ENCODE measurements at regions not wholly inside any gene's neighbourhood (a gene's known extent, or its start where the extent isn't known, plus 50 kb on each side); places are given as distances from the start of the nearest gene placed in this dataset.

GRCh38 chr1:232471250-232471649 lies 158.7 kb downstream of the SIPA1L2 start:
- Histone ChIP-seq H3K9ac (ENCODE audit: low read length) (no peak overlapping the region), H4K20me1 (ENCODE audit: insufficient read depth) (no peaks in the 10 kb centered on the region), H3K79me2 (replicated peaks; ENCODE audit: insufficient read depth, low read length) (no peaks in the 10 kb centered on the region), H3K36me3 (ENCODE audit: insufficient read depth, low read length) (no peaks in the 10 kb centered on the region), H3K4me2 (ENCODE audit: low read length) (no peak overlapping the region), H2AFZ (ENCODE audit: low read depth, low read length) (no peak overlapping the region), H3K27ac (ENCODE audit: low read length) (no peak overlapping the region), H3K4me3 (ENCODE audit: low read length) (no peak overlapping the region), H3K9me2 (ENCODE audit: insufficient read depth, low read length) (no peaks in the 10 kb centered on the region), H3K9me3 (ENCODE audit: low read length) (no peaks in the 10 kb centered on the region), H3F3A (ENCODE audit: insufficient read depth, low read length, poor library complexity, severe bottlenecking) (no peaks in the 10 kb centered on the region), H3K27me3 (ENCODE audit: insufficient read depth, low read depth, low read length) (no peaks in the 10 kb centered on the region)
- no peak for TF ChIP-seq CTCF (IDR thresholded peaks at IDR 0.05; ENCODE audit: poor library complexity, severe bottlenecking)

- no peak overlapping the region for H3K4me2 ChIP-seq (ENCODE audit: low read length)
- no peaks in the 10 kb centered on the region for H3F3A ChIP-seq (ENCODE audit: insufficient read depth, low read length, poor library complexity, severe bottlenecking)
- no peaks in the 10 kb centered on the region for H3K27me3 ChIP-seq (ENCODE audit: insufficient read depth, low read depth, low read length)
- H3K9me2 ChIP-seq (ENCODE audit: insufficient read depth, low read length) = no peaks in the 10 kb centered on the region
- TF ChIP-seq MXI1 (conservative IDR thresholded peaks at IDR 0.05; ENCODE audit: poor library complexity, severe bottlenecking) = no peak
- no peak for TF ChIP-seq CTCF (IDR thresholded peaks at IDR 0.05; ENCODE audit: poor library complexity, severe bottlenecking)
- TF ChIP-seq RAD21 (conservative IDR thresholded peaks at IDR 0.05) = no peak
- TF ChIP-seq REST (IDR thresholded peaks at IDR 0.05; ENCODE audit: borderline replicate concordance) = no peak
- no peak for TF ChIP-seq EZH2 (IDR thresholded peaks at IDR 0.05; ENCODE audit: borderline replicate concordance, insufficient read depth, low read length, poor library complexity, severe bottlenecking)
- H3K36me3 ChIP-seq (ENCODE audit: insufficient read depth, low read length) = no peaks in the 10 kb centered on the region
- H2AFZ ChIP-seq (ENCODE audit: low read depth, low read length) = no peak overlapping the region
- H3K9me3 ChIP-seq (ENCODE audit: low read length) = no peaks in the 10 kb centered on the region
- no peak overlapping the region for H3K9ac ChIP-seq (ENCODE audit: low read length)
- H4K20me1 ChIP-seq (ENCODE audit: insufficient read depth) = no peaks in the 10 kb centered on the region
- H3K4me3 ChIP-seq (ENCODE audit: low read length) = no peak overlapping the region
- H3K27ac ChIP-seq (ENCODE audit: low read length) = no peak overlapping the region
- no peaks in the 10 kb centered on the region for H3K79me2 ChIP-seq (replicated peaks; ENCODE audit: insufficient read depth, low read length)
Measured at GRCh38 chr1:232470711-232471110, 159.2 kb downstream of the SIPA1L2 start.

GRCh38 chr1:232468249-232468648 lies 161.7 kb downstream of the SIPA1L2 start:
- Histone ChIP-seq H4K20me1 (ENCODE audit: insufficient read depth) (no peaks in the 10 kb centered on the region), H3K4me2 (ENCODE audit: low read length) (no peak overlapping the region), H3K27me3 (ENCODE audit: insufficient read depth, low read depth, low read length) (no peaks in the 10 kb centered on the region), H3K79me2 (replicated peaks; ENCODE audit: insufficient read depth, low read length) (no peaks in the 10 kb centered on the region), H2AFZ (ENCODE audit: low read depth, low read length) (no peak overlapping the region), H3K9me2 (ENCODE audit: insufficient read depth, low read length) (no peaks in the 10 kb centered on the region), H3K9ac (ENCODE audit: low read length) (no peak overlapping the region), H3K36me3 (ENCODE audit: insufficient read depth, low read length) (no peaks in the 10 kb centered on the region), H3K4me3 (ENCODE audit: low read length) (no peak overlapping the region), H3K9me3 (ENCODE audit: low read length) (no peaks in the 10 kb centered on the region), H3K27ac (ENCODE audit: low read length) (no peak overlapping the region), H3F3A (ENCODE audit: insufficient read depth, low read length, poor library complexity, severe bottlenecking) (no peaks in the 10 kb centered on the region)
- TF ChIP-seq SMC3 (conservative IDR thresholded peaks at IDR 0.05; ENCODE audit: poor library complexity) (no peak), TAF1 (IDR thresholded peaks at IDR 0.05; ENCODE audit: low read depth) (no peak), POLR2AphosphoS5 (IDR thresholded peaks at IDR 0.05) (no peak), CTCF (IDR thresholded peaks at IDR 0.05; ENCODE audit: poor library complexity, severe bottlenecking) (no peak), REST (IDR thresholded peaks at IDR 0.05; ENCODE audit: borderline replicate concordance) (no peak), MXI1 (conservative IDR thresholded peaks at IDR 0.05; ENCODE audit: poor library complexity, severe bottlenecking) (no peak), EZH2 (IDR thresholded peaks at IDR 0.05; ENCODE audit: borderline replicate concordance, insufficient read depth, low read length, poor library complexity, severe bottlenecking) (no peak)
